ENCODE measurements at regions not wholly inside any gene's neighbourhood (a gene's known extent, or its start where the extent isn't known, plus 50 kb on each side); places are given as distances from the start of the nearest gene placed in this dataset.
"Not testable (repeated sequence)": the region's sequence is repeated elsewhere in the genome, so short reads cannot be mapped to it uniquely, and the experiment has no call there.

GRCh38 chr10:124242791-124243190 is 149.4 kb upstream of the CHST15 start:
- ChIA-PET CTCF (no interaction called here), POLR2A (no interaction called here)
- H3K4me3 Mint-ChIP-seq (ENCODE audit: unreplicated experiment): no peak overlapping the region
- H3K27me3 Mint-ChIP-seq (ENCODE audit: insufficient read depth, unreplicated experiment): no peaks in the 10 kb centered on the region
- intact Hi-C loops (cut with micrococcal nuclease): no loop called here
- H3K27ac Mint-ChIP-seq (ENCODE audit: low read depth, unreplicated experiment): no peak overlapping the region
- no peaks in the 10 kb centered on the region for H3K36me3 Mint-ChIP-seq (ENCODE audit: insufficient read depth, unreplicated experiment)
- no peaks in the 10 kb centered on the region for H3K9me3 Mint-ChIP-seq (ENCODE audit: unreplicated experiment)
- no TSS peak for BruUV-seq (replicated peaks)
- no peak for DNase-seq (ENCODE audit: unreplicated experiment)
- TF ChIP-seq CTCF (IDR thresholded peaks at IDR 0.05; ENCODE audit: unreplicated experiment): no peak
- H3K4me1 Mint-ChIP-seq (ENCODE audit: insufficient read depth, unreplicated experiment): peaks cover 10% of the 10 kb centered on the region

GRCh38 chr10:124242365-124242764 is 149.0 kb upstream of the CHST15 start:
- TF ChIP-seq CTCF (IDR thresholded peaks at IDR 0.05; ENCODE audit: unreplicated experiment): no peak
- intact Hi-C loops (cut with micrococcal nuclease): no loop called here
- Mint-ChIP-seq H3K27ac (ENCODE audit: low read depth, unreplicated experiment) (no peak overlapping the region), H3K4me3 (ENCODE audit: unreplicated experiment) (no peak overlapping the region), H3K36me3 (ENCODE audit: insufficient read depth, unreplicated experiment) (no peaks in the 10 kb centered on the region), H3K27me3 (ENCODE audit: insufficient read depth, unreplicated experiment) (no peaks in the 10 kb centered on the region), H3K9me3 (ENCODE audit: unreplicated experiment) (no peaks in the 10 kb centered on the region), H3K4me1 (ENCODE audit: insufficient read depth, unreplicated experiment) (peaks cover 10% of the 10 kb centered on the region)
- ChIA-PET POLR2A (no interaction called here), CTCF (no interaction called here)
- DNase-seq (ENCODE audit: unreplicated experiment): no peak
- BruUV-seq (replicated peaks): no TSS peak

- peaks cover 10% of the 10 kb centered on the region for H3K4me1 Mint-ChIP-seq (ENCODE audit: insufficient read depth, unreplicated experiment)
- BruUV-seq (replicated peaks); intact Hi-C loops (cut with micrococcal nuclease); H3K9me3 Mint-ChIP-seq (ENCODE audit: unreplicated experiment); H3K27ac Mint-ChIP-seq (ENCODE audit: low read depth, unreplicated experiment); H3K36me3 Mint-ChIP-seq (ENCODE audit: insufficient read depth, unreplicated experiment); POLR2A ChIA-PET; DNase-seq (ENCODE audit: unreplicated experiment); H3K4me3 Mint-ChIP-seq (ENCODE audit: unreplicated experiment); H3K27me3 Mint-ChIP-seq (ENCODE audit: insufficient read depth, unreplicated experiment): not testable (repeated sequence)
- CTCF ChIA-PET: interaction anchor here (0.6 kb wide), 1 partner anchor 1199 kb away, joined by 3 read pairs; no protein-coding TSS in a partner anchor
Observed at GRCh38 chr10:124241510-124241909, 148.1 kb upstream of the CHST15 start.

- no peak for DNase-seq (ENCODE audit: unreplicated experiment)
- Mint-ChIP-seq H3K27me3 (ENCODE audit: insufficient read depth, unreplicated experiment) (no peaks in the 10 kb centered on the region), H3K27ac (ENCODE audit: low read depth, unreplicated experiment) (no peak overlapping the region), H3K9me3 (ENCODE audit: unreplicated experiment) (no peaks in the 10 kb centered on the region), H3K4me3 (ENCODE audit: unreplicated experiment) (no peak overlapping the region), H3K4me1 (ENCODE audit: insufficient read depth, unreplicated experiment) (peaks cover 10% of the 10 kb centered on the region), H3K36me3 (ENCODE audit: insufficient read depth, unreplicated experiment) (no peaks in the 10 kb centered on the region)
- no TSS peak for BruUV-seq (replicated peaks)
- ChIA-PET POLR2A (no interaction called here), CTCF (interaction anchor here (0.6 to 0.7 kb wide), 2 partner anchors 1198 to 1974 kb away, joined by 3 read pairs; no protein-coding TSS in a partner anchor)
- TF ChIP-seq CTCF (IDR thresholded peaks at IDR 0.05; ENCODE audit: unreplicated experiment): no peak
- intact Hi-C loops (cut with micrococcal nuclease): no loop called here
Observed at GRCh38 chr10:124240839-124241291, 147.5 kb upstream of the CHST15 start.

GRCh38 chr10:124239696-124240095 is 146.3 kb upstream of the CHST15 start:
- Mint-ChIP-seq H3K27ac (ENCODE audit: low read depth, unreplicated experiment) (no peak overlapping the region), H3K4me3 (ENCODE audit: unreplicated experiment) (no peak overlapping the region), H3K9me3 (ENCODE audit: unreplicated experiment) (no peaks in the 10 kb centered on the region), H3K36me3 (ENCODE audit: insufficient read depth, unreplicated experiment) (no peaks in the 10 kb centered on the region), H3K27me3 (ENCODE audit: insufficient read depth, unreplicated experiment) (no peaks in the 10 kb centered on the region), H3K4me1 (ENCODE audit: insufficient read depth, unreplicated experiment) (peaks cover 10% of the 10 kb centered on the region)
- DNase-seq (ENCODE audit: unreplicated experiment): no peak
- POLR2A ChIA-PET: no interaction called here
- TF ChIP-seq CTCF (IDR thresholded peaks at IDR 0.05; ENCODE audit: unreplicated experiment): no peak
- intact Hi-C loops (cut with micrococcal nuclease): no loop called here
- CTCF ChIA-PET: no interaction called here
- no TSS peak for BruUV-seq (replicated peaks)

Data from MCF 10A (cell line).